Liver (tissue), 3 donors: ENCODE measurements at regions not wholly inside any gene's neighbourhood (a gene's known extent, or its start where the extent isn't known, plus 50 kb on each side); places are given as distances from the start of the nearest gene placed in this dataset.

ENCODE experiments used
- ATF3 ChIP-seq: IDR thresholded peaks from 2 replicates; pipeline ENCODE4 v1.6.1; 2016; ENCODE audit warnings: antibody characterized with exemption
- CTCF ChIP-seq: fragments of 150-350 bp; IDR thresholded peaks from 2 replicates; pipeline ENCODE4 v1.5.1; 2017; ENCODE audit warnings: improper control_type of control experiment, low read depth, low read length; ENCODE audit not compliant: missing input control
- MAX ChIP-seq: IDR thresholded peaks from 2 replicates; pipeline ENCODE4 v1.6.1; 2016; ENCODE audit warnings: antibody characterized with exemption
- RAD21 ChIP-seq, 2 donors: IDR thresholded peaks; 2 replicates each; pipeline ENCODE4 v1.6.1; 2016; ENCODE audit warnings: antibody characterized with exemption in 2 of 2, mild to moderate bottlenecking in 2 of 2
- REST ChIP-seq: IDR thresholded peaks from 2 replicates; pipeline ENCODE4 v1.6.1; 2016; ENCODE audit warnings: antibody characterized with exemption, mild to moderate bottlenecking
- SP1 ChIP-seq: IDR thresholded peaks from 2 replicates; pipeline ENCODE4 v1.6.1; 2018; ENCODE audit warnings: antibody characterized with exemption, mild to moderate bottlenecking
- TAF1 ChIP-seq: conservative IDR thresholded peaks from 2 replicates; pipeline ENCODE4 v1.6.1; 2016; ENCODE audit warnings: antibody characterized with exemption, mild to moderate bottlenecking
- donor health status: healthy.
- donor health status: healthy.

- no peak for TF ChIP-seq CTCF
- TF ChIP-seq REST = no peak
- TF ChIP-seq ATF3 = no peak
- TF ChIP-seq TAF1 = no peak
- no peak for TF ChIP-seq MAX
- TF ChIP-seq RAD21 (IDR thresholded peaks at IDR 0.05) = no peak
- no peak for TF ChIP-seq SP1
These were observed 201.3 kb downstream of the AKAP7 start for GRCh38 chr6:131336596-131336995.
